Renal cortical epithelial cell (primary cell): ENCODE measurements at regions not wholly inside any gene's neighbourhood (a gene's known extent, or its start where the extent isn't known, plus 50 kb on each side); places are given as distances from the start of the nearest gene placed in this dataset.

ENCODE experiments used
- DNase-seq: peaks from one replicate; pipeline ENCODE4 v3.0.0-alpha.2; 2011; ENCODE audit warnings: low read depth

- no peak for DNase-seq
Measured at GRCh38 chr15:69980341-69981059, 117.2 kb downstream of the TLE3 start.

GRCh38 chr15:69982037-69982436, 115.7 kb downstream of the TLE3 start:
- DNase-seq, result no peak

- peak; percentile 23 for DNase-seq
Measured at GRCh38 chr15:69983696-69984265, 113.9 kb downstream of the TLE3 start.

GRCh38 chr15:69987492-69988489, 109.9 kb downstream of the TLE3 start:
- peak; percentile 12 for DNase-seq

- no peak for DNase-seq
Measured at GRCh38 chr15:69988541-69989225, 109.0 kb downstream of the TLE3 start.

GRCh38 chr15:69990566-69991421, 106.9 kb downstream of the TLE3 start:
- no peak for DNase-seq

- no peak for DNase-seq
Measured at GRCh38 chr15:69991551-69991980, 106.2 kb downstream of the TLE3 start.

- no peak for DNase-seq
Measured at GRCh38 chr15:69992348-69992747, 105.4 kb downstream of the TLE3 start.

- no peak for DNase-seq
Measured at GRCh38 chr15:69994429-69995205, 103.1 kb downstream of the TLE3 start.

GRCh38 chr15:69996321-69997160, 101.2 kb downstream of the TLE3 start:
- no peak for DNase-seq

- DNase-seq, result no peak
Measured at GRCh38 chr15:69997161-69997485, 100.6 kb downstream of the TLE3 start.
